HG02884 (cell line): ENCODE measurements at regions not wholly inside any gene's neighbourhood (a gene's known extent, or its start where the extent isn't known, plus 50 kb on each side); places are given as distances from the start of the nearest gene placed in this dataset.
"Not testable (repeated sequence)": the region's sequence is repeated elsewhere in the genome, so short reads cannot be mapped to it uniquely, and the experiment has no call there.

Source experiments
- ATAC-seq: cut with Tn5 transposase; IDR thresholded peaks from one replicate; pipeline ENCODE4 v1.9.1; 2021; ENCODE audit warnings: mild to moderate bottlenecking, moderate library complexity; ENCODE audit not compliant: unreplicated experiment

GRCh38 chr1:229907884-229908638 is 159.0 kb upstream of the GALNT2 start:
- no peak for ATAC-seq

GRCh38 chr1:229908689-229909088 is 158.3 kb upstream of the GALNT2 start:
- no peak for ATAC-seq

GRCh38 chr1:229913489-229913888 is 153.5 kb upstream of the GALNT2 start:
- no peak for ATAC-seq

GRCh38 chr1:229919488-229919887 is 147.6 kb upstream of the GALNT2 start:
- not testable (repeated sequence) for ATAC-seq

GRCh38 chr1:229920683-229921082 is 146.4 kb upstream of the GALNT2 start:
- ATAC-seq: no peak

DNA sequence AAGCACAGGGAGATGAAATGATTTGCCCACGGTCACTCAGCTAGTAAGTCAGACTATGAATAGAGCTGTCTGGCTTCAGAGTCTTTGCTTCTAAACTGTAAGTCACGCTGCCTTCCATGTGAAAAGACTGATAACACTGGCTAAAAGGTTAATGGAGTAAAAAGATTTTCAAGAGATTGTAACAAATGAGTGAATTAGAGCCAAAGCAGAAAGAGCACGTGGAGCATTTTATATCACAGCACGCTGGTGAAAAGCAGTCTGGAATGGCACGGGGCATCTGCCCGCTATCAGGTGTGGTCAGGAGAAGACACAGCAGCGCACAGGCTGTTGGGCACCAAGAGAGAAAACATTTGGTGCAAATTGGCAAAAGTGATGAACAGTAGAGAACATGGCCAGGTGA is 144.8 kb upstream of the GALNT2 start:
- ATAC-seq: no peak

GRCh38 chr1:229924639-229925038 is 142.4 kb upstream of the GALNT2 start:
- ATAC-seq: no peak

DNA sequence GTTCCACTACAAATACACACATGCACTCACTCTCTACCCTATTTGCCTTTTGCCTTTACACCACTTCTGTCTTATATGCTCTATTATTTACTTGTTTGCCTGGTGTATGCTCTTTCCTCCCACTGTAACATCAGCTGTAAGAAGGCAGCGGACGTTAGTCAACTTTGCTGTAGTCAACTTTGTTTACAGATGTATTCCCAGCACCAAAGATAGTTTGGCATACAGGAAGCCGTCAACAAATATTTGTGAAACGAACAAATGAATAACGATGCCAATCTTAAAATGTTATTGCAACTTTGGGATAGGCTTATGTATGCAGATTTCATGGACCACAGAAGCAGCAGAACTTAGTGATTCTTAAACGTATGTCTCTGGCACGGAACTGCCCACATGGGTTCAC is 138.3 kb upstream of the GALNT2 start:
- no peak for ATAC-seq

DNA sequence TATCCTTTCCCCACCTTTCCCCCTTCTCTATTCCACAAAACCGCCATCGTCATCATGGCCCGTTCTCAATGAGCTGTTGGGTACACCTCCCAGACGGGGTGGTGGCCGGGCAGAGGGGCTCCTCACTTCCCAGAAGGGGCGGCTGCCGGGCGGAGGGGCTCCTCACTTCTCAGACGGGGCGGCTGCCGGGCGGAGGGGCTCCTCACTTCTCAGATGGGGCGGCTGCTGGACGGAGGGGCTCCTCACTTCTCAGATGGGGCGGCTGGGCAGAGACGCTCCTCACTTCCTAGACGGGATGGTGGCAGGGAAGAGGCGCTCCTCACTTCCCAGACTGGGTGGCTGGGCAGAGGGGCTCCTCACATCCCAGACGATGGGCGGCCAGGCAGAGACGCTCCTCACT is 135.3 kb upstream of the GALNT2 start:
- not testable (repeated sequence) for ATAC-seq

GRCh38 chr1:229935157-229935556 is 131.9 kb upstream of the GALNT2 start:
- ATAC-seq: not testable (repeated sequence)

- ATAC-seq: no peak
Measured at GRCh38 chr1:229938551-229938950, 128.5 kb upstream of the GALNT2 start.

GRCh38 chr1:229940684-229941083 is 126.4 kb upstream of the GALNT2 start:
- no peak for ATAC-seq

- no peak for ATAC-seq
Measured at GRCh38 chr1:229941160-229941559, 125.9 kb upstream of the GALNT2 start.

DNA sequence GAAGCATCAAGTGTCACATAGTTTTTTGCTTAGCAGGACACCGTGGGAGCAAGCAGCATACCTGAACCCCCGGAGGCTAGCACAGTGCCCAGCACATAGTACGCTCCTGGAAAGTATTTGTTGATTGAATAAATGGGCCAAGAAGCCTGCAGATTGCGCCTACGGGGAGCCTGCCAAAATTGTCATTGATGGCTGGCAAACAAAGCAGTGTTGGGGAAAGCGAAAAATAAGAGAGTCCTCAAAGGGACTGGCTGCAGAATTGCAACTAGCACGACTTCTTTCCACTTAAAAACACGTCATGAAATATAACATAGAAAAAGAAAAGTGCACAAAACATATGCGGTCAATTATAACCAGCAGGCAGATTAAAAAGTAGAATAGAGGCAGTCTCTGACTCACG is 125.2 kb upstream of the GALNT2 start:
- ATAC-seq: no peak

GRCh38 chr1:229942501-229942900 is 124.5 kb upstream of the GALNT2 start:
- no peak for ATAC-seq

DNA sequence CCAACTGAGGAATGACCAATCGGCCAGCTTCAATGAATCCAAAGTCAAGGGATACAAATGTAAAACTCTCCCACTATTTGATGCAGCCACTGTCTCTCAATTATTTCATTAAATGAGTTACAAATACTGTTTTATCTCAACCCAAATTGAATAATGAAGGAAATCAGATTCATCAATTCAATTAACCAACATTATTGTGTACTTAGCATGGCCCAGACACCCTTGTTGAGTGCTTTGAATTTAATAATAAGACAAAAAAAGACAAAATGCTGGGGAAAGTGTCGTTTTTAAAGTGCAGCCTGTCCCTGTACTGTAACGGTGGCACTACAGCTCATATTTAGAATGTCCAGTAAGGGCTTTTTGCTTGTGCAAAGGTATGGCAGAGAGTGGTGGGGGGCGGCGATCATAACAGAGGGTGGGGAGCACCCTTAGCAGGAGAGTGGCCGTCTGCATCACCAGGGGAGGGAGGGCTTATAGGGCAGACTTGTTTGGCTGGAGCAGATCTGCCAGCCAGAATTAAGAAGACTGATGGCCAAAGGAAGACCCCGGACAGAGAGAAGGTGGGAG is 123.8 kb upstream of the GALNT2 start:
- ATAC-seq: no peak

DNA sequence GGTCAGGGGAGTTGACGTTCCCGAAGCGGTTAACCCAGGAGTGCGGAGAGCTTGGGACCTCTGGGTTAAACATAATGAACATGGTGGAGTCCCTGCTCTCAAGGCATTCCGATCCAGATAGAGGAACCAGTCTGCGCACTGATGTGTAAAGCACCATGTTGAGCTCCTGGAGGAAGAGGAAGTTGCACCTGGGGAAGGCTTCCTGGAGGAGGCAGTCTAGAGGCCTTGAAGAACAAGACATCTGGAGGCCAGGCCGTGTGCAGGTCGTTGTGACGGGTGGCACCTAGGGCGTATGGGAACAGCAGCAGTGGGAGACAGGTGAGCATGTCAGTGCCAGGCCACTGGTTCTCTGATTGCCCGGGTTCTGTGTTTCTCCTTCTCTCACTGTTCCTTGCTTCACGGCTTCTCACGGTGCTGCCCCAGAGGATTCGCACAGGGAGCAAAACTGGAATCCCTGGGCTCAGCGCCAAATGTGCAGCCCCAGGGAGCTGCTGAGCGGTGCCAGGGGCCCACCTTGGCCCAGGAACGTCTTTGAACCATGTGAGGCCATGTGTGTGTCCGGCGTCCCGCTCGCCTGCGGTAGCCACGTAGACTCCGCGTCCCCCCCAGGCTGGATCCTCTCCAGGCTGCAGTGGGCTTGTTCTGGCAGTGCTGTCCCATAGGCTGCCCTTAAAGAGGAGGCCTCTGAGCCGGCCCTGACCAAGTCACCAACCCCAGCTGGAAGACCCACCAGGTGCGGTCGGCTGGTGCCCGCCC is 122.9 kb upstream of the GALNT2 start:
- ATAC-seq: no peak

DNA sequence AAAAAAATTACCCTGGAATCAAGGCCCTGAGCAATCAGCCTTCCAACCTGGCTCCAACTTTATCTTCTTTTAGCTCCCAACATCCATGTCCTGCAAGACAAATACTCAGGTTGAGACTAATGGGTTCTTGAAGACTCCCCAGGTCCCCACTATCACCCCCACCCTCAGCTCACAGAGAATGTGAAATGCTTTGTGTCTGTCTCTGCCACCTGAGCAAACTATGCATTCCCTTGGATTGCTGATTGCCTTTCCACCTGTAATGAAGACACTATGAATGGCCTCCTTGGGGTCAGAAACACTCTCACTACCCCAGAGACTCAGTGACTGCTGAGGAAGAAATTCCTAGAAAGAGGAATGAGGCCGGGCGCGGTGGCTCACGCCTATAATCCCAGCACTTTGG is 121.2 kb upstream of the GALNT2 start:
- ATAC-seq: no peak

DNA sequence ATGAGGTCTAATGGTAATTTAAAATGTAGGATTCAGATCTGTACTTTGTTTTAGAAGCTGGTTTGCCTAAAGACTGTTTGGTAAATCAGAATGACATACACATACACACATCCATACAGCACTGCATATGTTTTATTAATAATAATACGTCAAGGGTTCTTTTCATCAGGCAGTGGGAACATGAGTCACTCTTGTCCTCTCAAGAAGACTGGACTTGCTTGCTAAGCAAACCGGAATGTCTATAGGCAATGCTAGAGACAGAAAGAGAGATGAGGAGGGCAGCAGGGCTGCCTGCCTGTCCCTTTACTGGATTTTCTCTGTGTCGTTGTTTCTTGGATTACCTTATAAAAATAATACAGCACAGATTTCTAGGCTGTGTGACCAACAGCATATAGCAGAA is 119.1 kb upstream of the GALNT2 start:
- no peak for ATAC-seq

DNA sequence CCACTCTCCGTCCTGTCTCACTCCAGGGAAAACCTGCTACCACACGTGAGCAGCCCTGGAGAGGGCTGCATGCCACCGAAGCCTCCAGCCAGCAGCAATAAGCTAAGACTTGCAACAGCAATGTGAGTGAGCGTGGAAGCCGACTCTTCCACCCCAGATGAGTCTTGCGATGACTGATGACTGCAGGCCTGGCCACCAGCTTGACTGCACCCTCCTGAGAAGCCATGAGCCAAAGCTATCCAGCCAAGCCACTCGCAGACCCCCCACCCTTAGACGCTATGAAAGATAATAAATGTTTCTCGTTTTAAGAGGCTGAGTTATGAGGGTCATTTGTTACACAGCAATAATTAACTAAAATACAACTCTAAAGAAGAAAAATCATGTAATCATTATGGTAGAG is 118.6 kb upstream of the GALNT2 start:
- no peak for ATAC-seq

GRCh38 chr1:229949500-229949899 is 117.5 kb upstream of the GALNT2 start:
- no peak for ATAC-seq

DNA sequence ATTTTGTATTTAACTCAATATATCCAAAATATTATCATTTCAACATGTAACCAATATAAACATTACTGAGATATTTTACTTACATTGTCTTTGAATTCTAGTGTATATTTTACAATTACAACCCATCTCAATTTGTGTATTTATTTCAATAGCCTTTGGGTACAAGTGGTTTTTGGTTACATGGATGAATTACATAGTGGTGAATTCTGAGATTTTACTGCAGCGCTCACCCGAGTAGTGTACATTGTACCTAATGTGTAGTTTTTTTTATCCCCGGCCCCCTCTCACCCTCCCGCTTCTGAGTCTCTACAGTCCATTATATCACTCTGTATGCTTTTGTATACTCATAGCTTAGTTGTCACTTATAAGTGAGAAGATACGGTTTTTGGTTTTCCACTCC is 117.0 kb upstream of the GALNT2 start:
- no peak for ATAC-seq
